ENCODE measurements at regions not wholly inside any gene's neighbourhood (a gene's known extent, or its start where the extent isn't known, plus 50 kb on each side); places are given as distances from the start of the nearest gene placed in this dataset.

DNA sequence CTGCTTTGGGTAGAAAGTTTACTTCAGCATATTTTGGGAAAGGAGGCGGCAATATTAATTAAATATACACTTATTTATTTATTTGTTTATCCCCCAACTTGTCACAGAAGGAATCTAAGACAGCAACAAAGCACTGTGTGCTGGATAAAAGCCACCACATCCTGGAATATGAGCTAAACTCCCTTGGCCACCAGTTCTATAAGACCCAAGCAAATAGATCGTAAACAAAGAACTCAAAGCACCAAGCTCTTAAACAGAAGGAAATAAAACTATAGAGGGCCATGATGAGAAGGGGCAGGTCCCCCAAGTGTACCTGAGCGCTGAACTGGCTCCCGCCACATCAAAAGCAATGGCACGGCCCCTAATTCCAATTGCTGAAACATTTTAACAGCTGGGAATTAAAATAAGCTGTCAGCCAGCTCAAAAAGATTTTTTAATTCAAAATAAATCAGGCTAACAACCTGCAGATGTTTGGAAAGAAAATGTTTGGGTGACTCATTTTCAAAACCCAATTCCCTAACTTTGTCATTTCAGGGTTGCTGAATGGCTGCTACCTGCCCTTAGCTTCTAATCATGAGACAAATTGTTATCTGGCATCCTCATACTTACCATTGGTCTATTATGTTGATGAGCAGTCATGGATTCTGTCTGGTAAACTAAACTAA is 127.1 kb downstream of the SLC30A10 start:
- TF ChIP-seq, protein P1, sequence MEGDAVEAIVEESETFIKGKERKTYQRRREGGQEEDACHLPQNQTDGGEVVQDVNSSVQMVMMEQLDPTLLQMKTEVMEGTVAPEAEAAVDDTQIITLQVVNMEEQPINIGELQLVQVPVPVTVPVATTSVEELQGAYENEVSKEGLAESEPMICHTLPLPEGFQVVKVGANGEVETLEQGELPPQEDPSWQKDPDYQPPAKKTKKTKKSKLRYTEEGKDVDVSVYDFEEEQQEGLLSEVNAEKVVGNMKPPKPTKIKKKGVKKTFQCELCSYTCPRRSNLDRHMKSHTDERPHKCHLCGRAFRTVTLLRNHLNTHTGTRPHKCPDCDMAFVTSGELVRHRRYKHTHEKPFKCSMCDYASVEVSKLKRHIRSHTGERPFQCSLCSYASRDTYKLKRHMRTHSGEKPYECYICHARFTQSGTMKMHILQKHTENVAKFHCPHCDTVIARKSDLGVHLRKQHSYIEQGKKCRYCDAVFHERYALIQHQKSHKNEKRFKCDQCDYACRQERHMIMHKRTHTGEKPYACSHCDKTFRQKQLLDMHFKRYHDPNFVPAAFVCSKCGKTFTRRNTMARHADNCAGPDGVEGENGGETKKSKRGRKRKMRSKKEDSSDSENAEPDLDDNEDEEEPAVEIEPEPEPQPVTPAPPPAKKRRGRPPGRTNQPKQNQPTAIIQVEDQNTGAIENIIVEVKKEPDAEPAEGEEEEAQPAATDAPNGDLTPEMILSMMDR (CRISPR knock-in tag; IDR thresholded peaks at IDR 0.05): no peak
- TF ChIP-seq NR3C1 (CRISPR knock-in tag; IDR thresholded peaks at IDR 0.05): no peak
- TF ChIP-seq ZSCAN20 (CRISPR knock-in tag; IDR thresholded peaks at IDR 0.05; ENCODE audit: borderline replicate concordance): no peak
- TF ChIP-seq ZNF20 (CRISPR knock-in tag; IDR thresholded peaks at IDR 0.05): no peak
- TF ChIP-seq CCAR2 (optimal IDR thresholded peaks at IDR 0.05; ENCODE audit: low read depth, low read length): no peak

Measured in HepG2 (cell line).